GM12874 (cell line): ENCODE measurements at regions not wholly inside any gene's neighbourhood (a gene's known extent, or its start where the extent isn't known, plus 50 kb on each side); places are given as distances from the start of the nearest gene placed in this dataset.

ENCODE experiments used
- CTCF ChIP-seq: IDR thresholded peaks from 2 replicates; pipeline ENCODE4 v1.5.1; 2011; ENCODE audit warnings: low read depth, mild to moderate bottlenecking, control low read depth, low read length, moderate library complexity; ENCODE audit not compliant: insufficient read depth

GRCh38 chr9:87141124-87141523 lies 193.8 kb upstream of the GAS1 start:
- no peak for TF ChIP-seq CTCF

- TF ChIP-seq CTCF: no peak
Observed at GRCh38 chr9:87146933-87147332, 199.6 kb upstream of the GAS1 start.

DNA sequence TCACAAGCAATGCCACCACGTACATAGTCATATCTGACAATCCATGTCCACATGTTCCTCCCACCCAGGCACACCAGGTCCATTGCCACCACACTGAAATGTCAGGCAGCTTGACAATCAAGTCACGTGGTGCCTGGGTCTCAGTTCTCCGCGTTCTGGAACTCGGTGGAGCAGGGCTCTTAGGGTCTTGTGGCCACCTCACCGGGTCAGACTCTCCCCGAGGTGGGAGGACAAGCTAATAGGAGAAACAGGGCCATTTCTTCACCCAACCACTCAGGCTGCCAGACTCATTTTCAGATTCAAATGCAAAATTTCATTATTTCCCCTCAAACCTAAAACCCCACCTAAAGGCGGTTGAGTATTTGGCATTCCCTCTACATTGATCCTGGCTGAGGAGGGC lies 200.5 kb upstream of the GAS1 start:
- TF ChIP-seq CTCF: no peak

DNA sequence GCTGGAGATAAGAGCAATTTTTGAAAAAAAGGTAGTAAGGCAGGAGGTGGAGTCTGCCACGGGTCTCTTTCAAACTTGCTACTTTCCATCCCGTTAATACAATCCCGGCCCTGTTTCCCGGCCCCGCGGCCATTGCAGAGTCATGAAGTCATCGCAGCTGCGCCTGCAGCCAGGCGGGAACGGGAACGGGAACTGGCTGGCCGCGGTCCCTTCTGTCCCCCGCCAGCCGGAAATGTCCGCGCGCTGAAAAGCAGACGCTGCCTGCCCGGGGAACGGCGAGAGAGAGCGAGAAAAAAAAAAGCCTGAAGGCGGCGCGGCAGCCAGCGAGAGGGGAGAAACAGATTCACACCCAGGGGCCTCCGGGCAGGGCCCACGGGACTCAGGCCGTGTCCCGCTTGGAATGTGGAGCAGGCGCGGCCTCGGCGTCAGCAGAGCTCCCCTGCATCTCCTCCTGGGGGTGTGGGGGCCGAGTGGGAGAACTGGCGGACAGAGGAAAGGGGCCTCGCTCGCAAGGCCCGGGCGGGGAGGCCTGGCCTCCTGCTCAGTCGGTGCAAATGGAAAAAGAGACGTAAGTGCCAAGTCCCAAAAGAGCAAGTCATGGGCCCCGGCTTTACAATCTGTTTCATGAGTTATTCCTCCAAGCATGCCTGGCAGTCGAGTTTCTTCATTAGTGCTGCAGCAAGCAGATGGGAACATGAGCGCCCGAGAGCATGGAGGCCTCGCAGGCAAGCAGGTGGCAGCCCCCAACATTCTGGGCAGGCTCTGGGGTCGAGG lies 201.2 kb upstream of the GAS1 start:
- TF ChIP-seq CTCF: no peak

DNA sequence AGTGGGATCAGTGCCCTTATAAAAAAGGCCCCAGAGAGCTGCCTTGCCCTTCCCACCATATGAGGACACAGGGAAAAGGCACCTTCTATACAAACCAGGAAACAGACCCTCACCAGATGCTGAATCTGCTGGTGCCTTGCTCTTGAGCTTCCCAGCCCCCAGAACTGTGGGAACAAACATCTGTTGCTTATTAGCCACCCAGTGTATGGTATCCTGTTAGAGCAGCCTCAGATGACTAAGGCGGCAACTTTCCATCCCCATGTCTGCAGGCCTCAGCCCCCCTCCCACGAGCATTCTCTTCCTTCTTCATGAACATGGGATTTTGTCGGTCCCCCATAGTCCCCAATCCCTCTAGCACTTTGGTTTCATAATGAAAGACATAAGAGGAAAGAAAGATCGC lies 202.5 kb upstream of the GAS1 start:
- TF ChIP-seq CTCF: no peak

GRCh38 chr9:87152256-87152655 lies 204.9 kb upstream of the GAS1 start:
- TF ChIP-seq CTCF: no peak

GRCh38 chr9:87156247-87156646 lies 208.9 kb upstream of the GAS1 start:
- no peak for TF ChIP-seq CTCF
